ENCODE measurements at regions not wholly inside any gene's neighbourhood (a gene's known extent, or its start where the extent isn't known, plus 50 kb on each side); places are given as distances from the start of the nearest gene placed in this dataset.

- H3K4me3 ChIP-seq (replicated peaks in 1 of 2; ENCODE audit: low read depth in 2 of 2, low read length in 2 of 2) = no peak overlapping the region
- TF ChIP-seq CTCF (IDR thresholded peaks at IDR 0.05; ENCODE audit: low read depth, low read length) = no peak
- no peak for DNase-seq (ENCODE audit: low read depth in 2 of 2)
Measured at GRCh38 chr4:176508780-176509331, 189.1 kb downstream of the SPCS3 start.

GRCh38 chr4:176525576-176525975 lies 205.8 kb downstream of the SPCS3 start:
- no peak for TF ChIP-seq CTCF (IDR thresholded peaks at IDR 0.05; ENCODE audit: low read depth, low read length)
- no peak overlapping the region for H3K4me3 ChIP-seq (replicated peaks in 1 of 2; ENCODE audit: low read depth in 2 of 2, low read length in 2 of 2)
- no peak for DNase-seq (ENCODE audit: low read depth in 2 of 2)

GRCh38 chr4:176526704-176527103 lies 206.9 kb downstream of the SPCS3 start:
- no peak for DNase-seq (ENCODE audit: low read depth in 2 of 2)
- H3K4me3 ChIP-seq (replicated peaks in 1 of 2; ENCODE audit: low read depth in 2 of 2, low read length in 2 of 2) = no peak overlapping the region
- TF ChIP-seq CTCF (IDR thresholded peaks at IDR 0.05; ENCODE audit: low read depth, low read length) = no peak

- TF ChIP-seq CTCF (IDR thresholded peaks at IDR 0.05; ENCODE audit: low read depth, low read length) = no peak
- no peak for DNase-seq (ENCODE audit: low read depth in 2 of 2)
- H3K4me3 ChIP-seq (replicated peaks in 1 of 2; ENCODE audit: low read depth in 2 of 2, low read length in 2 of 2) = no peak overlapping the region
Measured at GRCh38 chr4:176529574-176529973, 209.8 kb downstream of the SPCS3 start.

- DNase-seq (ENCODE audit: low read depth in 2 of 2) = no peak
- no peak for TF ChIP-seq CTCF (IDR thresholded peaks at IDR 0.05; ENCODE audit: low read depth, low read length)
- H3K4me3 ChIP-seq (replicated peaks in 1 of 2; ENCODE audit: low read depth in 2 of 2, low read length in 2 of 2) = no peak overlapping the region
Measured at GRCh38 chr4:176533159-176533558, 213.4 kb downstream of the SPCS3 start.

GRCh38 chr4:176534566-176534965 lies 214.8 kb downstream of the SPCS3 start:
- no peak overlapping the region for H3K4me3 ChIP-seq (replicated peaks in 1 of 2; ENCODE audit: low read depth in 2 of 2, low read length in 2 of 2)
- TF ChIP-seq CTCF (IDR thresholded peaks at IDR 0.05; ENCODE audit: low read depth, low read length) = no peak
- peak; percentile 41 to 88 for DNase-seq (ENCODE audit: low read depth in 2 of 2)
